ENCODE measurements at regions not wholly inside any gene's neighbourhood (a gene's known extent, or its start where the extent isn't known, plus 50 kb on each side); places are given as distances from the start of the nearest gene placed in this dataset.
"Not testable (repeated sequence)": the region's sequence is repeated elsewhere in the genome, so short reads cannot be mapped to it uniquely, and the experiment has no call there.

GRCh38 chr13:42373048-42373812 lies 101.3 kb downstream of the AKAP11 start:
- Mint-ChIP-seq H3K27me3 (ENCODE audit: low read depth) (no peaks in the 10 kb centered on the region), H3K36me3 (ENCODE audit: low read depth) (no peaks in the 10 kb centered on the region), H3K27ac (peak overlapping the region; percentile 84), H3K4me3 (peak overlapping the region; percentile 48), H3K4me1 (ENCODE audit: low read depth) (peaks cover 80% of the 10 kb centered on the region), H3K9me3 (peaks cover 5% of the 10 kb centered on the region)
- peak; percentile 76 for DNase-seq (ENCODE audit: low spot score)

DNA sequence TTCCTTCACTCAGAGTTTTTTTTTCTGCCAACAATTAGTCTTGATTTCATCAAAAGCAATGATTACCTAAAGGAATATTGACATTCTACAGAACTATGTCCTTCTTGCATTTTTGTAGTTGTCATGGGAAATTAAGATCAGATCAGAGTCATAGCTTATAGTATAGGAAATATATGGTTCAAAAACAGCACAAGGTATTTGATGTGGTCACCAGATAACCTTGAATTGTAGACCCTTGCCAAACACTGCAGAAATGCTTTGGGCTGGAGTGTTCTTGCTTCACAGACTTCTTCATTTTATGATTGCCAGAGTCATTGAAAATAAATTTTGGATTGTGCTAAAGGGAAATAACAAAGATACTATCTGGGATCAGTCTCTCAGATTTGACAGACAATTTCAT lies 103.7 kb downstream of the AKAP11 start:
- Mint-ChIP-seq H3K9me3 (peaks cover 5% of the 10 kb centered on the region), H3K4me1 (ENCODE audit: low read depth) (peaks cover 80% of the 10 kb centered on the region), H3K27me3 (ENCODE audit: low read depth) (no peaks in the 10 kb centered on the region), H3K36me3 (ENCODE audit: low read depth) (no peaks in the 10 kb centered on the region), H3K4me3 (peak overlapping the region; percentile 58), H3K27ac (peak overlapping the region; percentile 76)
- no peak for DNase-seq (ENCODE audit: low spot score)

DNA sequence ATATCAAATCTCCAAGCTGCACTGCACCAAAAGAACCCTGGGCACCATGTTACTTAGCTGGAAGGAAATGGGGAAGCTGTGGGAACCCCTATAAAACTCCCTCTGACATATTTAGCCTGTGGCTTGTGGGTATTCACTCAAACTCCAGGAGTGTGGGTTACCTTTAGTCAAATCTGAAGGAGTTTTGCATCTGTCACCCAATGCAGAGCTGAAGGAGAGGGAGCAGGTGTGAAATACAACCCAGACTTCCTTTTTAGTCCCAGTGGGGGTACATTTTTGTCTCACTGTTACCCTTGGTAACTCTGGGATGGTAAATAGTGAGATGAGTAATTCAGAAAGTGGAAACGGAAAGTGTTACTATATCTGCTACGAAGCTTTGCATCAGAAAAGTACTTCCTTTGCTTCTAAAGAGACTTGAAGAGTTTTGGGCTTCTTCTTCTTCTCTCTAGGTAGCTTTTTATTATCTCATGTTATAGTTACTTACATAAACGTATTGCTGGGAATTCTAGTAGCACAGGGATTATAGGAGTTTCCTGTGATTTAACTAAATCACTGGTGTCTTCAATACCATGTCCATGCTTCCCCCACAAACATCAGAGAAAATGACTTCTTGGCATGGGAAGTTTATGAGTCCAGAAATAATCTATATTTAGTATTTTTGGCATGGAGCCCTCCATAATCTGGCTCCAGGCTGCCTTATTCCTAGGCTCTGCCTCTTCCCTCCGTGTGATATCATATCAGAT lies 105.9 kb downstream of the AKAP11 start:
- peaks cover 4% of the 10 kb centered on the region for H3K36me3 Mint-ChIP-seq (ENCODE audit: low read depth)
- peaks cover 84% of the 10 kb centered on the region for H3K4me1 Mint-ChIP-seq (ENCODE audit: low read depth)
- H3K4me3 Mint-ChIP-seq = peak overlapping the region; percentile 54
- H3K27me3 Mint-ChIP-seq (ENCODE audit: low read depth) = no peaks in the 10 kb centered on the region
- peak overlapping the region; percentile 90 for H3K27ac Mint-ChIP-seq
- peak; percentile 80 for DNase-seq (ENCODE audit: low spot score)
- H3K9me3 Mint-ChIP-seq = peaks cover 15% of the 10 kb centered on the region

DNA sequence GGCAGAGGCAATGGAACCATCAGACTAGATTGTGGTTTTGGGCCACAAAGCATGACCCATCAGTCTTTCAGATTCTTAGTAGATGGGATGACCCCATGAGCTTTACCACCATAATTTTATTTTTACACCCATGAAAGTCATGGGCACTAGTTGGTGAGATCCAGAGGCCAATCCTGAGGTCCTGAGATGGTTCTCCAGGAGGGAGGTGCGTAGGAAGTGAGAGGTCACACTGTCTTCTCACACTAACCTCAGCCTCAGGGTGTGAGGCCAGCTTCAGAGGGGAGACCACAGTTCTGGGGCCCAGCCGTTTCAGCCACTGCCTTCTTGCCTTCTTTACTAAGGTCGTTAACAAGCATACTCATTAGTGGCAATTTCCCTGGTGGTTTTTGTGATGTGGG lies 106.4 kb downstream of the AKAP11 start:
- DNase-seq (ENCODE audit: low spot score) = no peak
- Mint-ChIP-seq H3K36me3 (ENCODE audit: low read depth) (peaks cover 4% of the 10 kb centered on the region), H3K4me1 (ENCODE audit: low read depth) (peaks cover 83% of the 10 kb centered on the region)

DNA sequence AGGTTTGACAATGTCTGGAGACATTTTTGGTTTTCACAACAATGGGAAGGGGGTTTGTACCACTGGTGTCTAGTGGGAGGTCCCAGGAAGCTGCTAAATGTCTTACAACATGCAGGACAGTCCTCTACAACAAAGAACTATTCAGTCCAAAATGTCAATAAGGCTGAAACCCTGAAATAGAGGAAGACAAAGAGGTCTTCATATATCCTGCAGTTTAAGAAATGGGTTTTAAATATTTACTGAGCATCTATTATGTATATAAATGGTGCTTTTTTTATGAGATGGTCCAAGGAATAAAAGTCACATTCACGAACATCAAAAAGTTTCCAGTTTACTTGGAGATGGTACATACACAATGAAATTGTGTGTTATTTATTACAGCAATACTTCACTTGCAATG lies 107.3 kb downstream of the AKAP11 start:
- DNase-seq (ENCODE audit: low spot score) = no peak
- Mint-ChIP-seq H3K4me1 (ENCODE audit: low read depth) (peaks cover 80% of the 10 kb centered on the region), H3K27me3 (ENCODE audit: low read depth) (no peaks in the 10 kb centered on the region), H3K4me3 (no peak overlapping the region), H3K27ac (peak overlapping the region; percentile 50), H3K36me3 (ENCODE audit: low read depth) (peaks cover 4% of the 10 kb centered on the region), H3K9me3 (peaks cover 18% of the 10 kb centered on the region)

More for the DNA sequence above, 106.4 kb downstream of the AKAP11 start:
- peak overlapping the region; percentile 54 for H3K4me3 Mint-ChIP-seq
- peak overlapping the region; percentile 90 for H3K27ac Mint-ChIP-seq
- H3K27me3 Mint-ChIP-seq (ENCODE audit: low read depth) = no peaks in the 10 kb centered on the region
- peaks cover 15% of the 10 kb centered on the region for H3K9me3 Mint-ChIP-seq

GRCh38 chr13:42380420-42381164 lies 108.6 kb downstream of the AKAP11 start:
- Mint-ChIP-seq H3K27me3 (ENCODE audit: low read depth) (no peaks in the 10 kb centered on the region), H3K36me3 (ENCODE audit: low read depth) (peaks cover 4% of the 10 kb centered on the region), H3K4me1 (ENCODE audit: low read depth) (peaks cover 69% of the 10 kb centered on the region), H3K4me3 (peak overlapping the region; percentile 55), H3K9me3 (peaks cover 18% of the 10 kb centered on the region), H3K27ac (peak overlapping the region; percentile 77)
- no peak for DNase-seq (ENCODE audit: low spot score)

- Mint-ChIP-seq H3K4me1 (ENCODE audit: low read depth) (peaks cover 64% of the 10 kb centered on the region), H3K27me3 (ENCODE audit: low read depth) (no peaks in the 10 kb centered on the region), H3K4me3 (no peak overlapping the region), H3K36me3 (ENCODE audit: low read depth) (peaks cover 4% of the 10 kb centered on the region), H3K9me3 (peaks cover 18% of the 10 kb centered on the region), H3K27ac (peak overlapping the region; percentile 5)
- no peak for DNase-seq (ENCODE audit: low spot score)
Measured at GRCh38 chr13:42381165-42381425, 109.1 kb downstream of the AKAP11 start.

- not testable (repeated sequence) for H3K36me3 Mint-ChIP-seq (ENCODE audit: low read depth); H3K27me3 Mint-ChIP-seq (ENCODE audit: low read depth); H3K27ac Mint-ChIP-seq; DNase-seq (ENCODE audit: low spot score); H3K4me3 Mint-ChIP-seq
- peaks cover 60% of the 10 kb centered on the region for H3K4me1 Mint-ChIP-seq (ENCODE audit: low read depth)
- H3K9me3 Mint-ChIP-seq = peaks cover 18% of the 10 kb centered on the region
Measured at GRCh38 chr13:42381426-42381825, 109.5 kb downstream of the AKAP11 start.

DNA sequence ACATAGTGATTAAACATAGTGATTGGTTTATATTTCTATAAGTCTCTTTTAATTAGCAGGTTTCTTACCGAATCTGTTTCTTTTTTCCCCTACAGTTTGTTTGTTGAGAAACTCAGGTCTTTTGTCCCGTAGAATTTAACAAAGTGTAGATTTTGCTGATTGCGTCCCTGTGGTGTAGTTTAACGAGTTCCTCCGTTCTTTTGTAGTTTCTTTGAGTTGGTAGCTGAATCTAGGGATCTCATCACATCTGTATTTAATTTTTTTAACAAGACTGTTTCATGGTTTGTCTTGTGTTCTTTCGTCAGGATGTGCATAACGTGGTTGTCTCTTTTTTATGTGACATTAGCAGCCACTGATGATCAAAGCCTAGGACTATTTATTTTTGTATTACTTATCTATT lies 111.1 kb downstream of the AKAP11 start:
- H3K9me3 Mint-ChIP-seq = peaks cover 13% of the 10 kb centered on the region
- H3K4me1 Mint-ChIP-seq (ENCODE audit: low read depth) = peaks cover 60% of the 10 kb centered on the region
- H3K4me3 Mint-ChIP-seq = no peak overlapping the region

GRCh38 chr13:42384265-42384664 lies 112.3 kb downstream of the AKAP11 start:
- peaks cover 54% of the 10 kb centered on the region for H3K4me1 Mint-ChIP-seq (ENCODE audit: low read depth)
- peaks cover 4% of the 10 kb centered on the region for H3K36me3 Mint-ChIP-seq (ENCODE audit: low read depth)
- H3K9me3 Mint-ChIP-seq = peaks cover 16% of the 10 kb centered on the region
- H3K4me3 Mint-ChIP-seq = no peak overlapping the region
- H3K27ac Mint-ChIP-seq = no peak overlapping the region
- DNase-seq (ENCODE audit: low spot score) = no peak
- no peaks in the 10 kb centered on the region for H3K27me3 Mint-ChIP-seq (ENCODE audit: low read depth)

More for the DNA sequence above, 111.1 kb downstream of the AKAP11 start:
- peaks cover 4% of the 10 kb centered on the region for H3K36me3 Mint-ChIP-seq (ENCODE audit: low read depth)
- DNase-seq (ENCODE audit: low spot score) = no peak
- no peaks in the 10 kb centered on the region for H3K27me3 Mint-ChIP-seq (ENCODE audit: low read depth)
- no peak overlapping the region for H3K27ac Mint-ChIP-seq

- Mint-ChIP-seq H3K4me3 (peak overlapping the region; percentile 24), H3K4me1 (ENCODE audit: low read depth) (peaks cover 53% of the 10 kb centered on the region), H3K27me3 (ENCODE audit: low read depth) (no peaks in the 10 kb centered on the region), H3K27ac (peak overlapping the region; percentile 61), H3K9me3 (peaks cover 11% of the 10 kb centered on the region), H3K36me3 (ENCODE audit: low read depth) (peaks cover 4% of the 10 kb centered on the region)
- DNase-seq (ENCODE audit: low spot score) = no peak
Measured at GRCh38 chr13:42388326-42388725, 116.4 kb downstream of the AKAP11 start.

- Mint-ChIP-seq H3K9me3 (peaks cover 10% of the 10 kb centered on the region), H3K4me3 (no peak overlapping the region), H3K4me1 (ENCODE audit: low read depth) (peaks cover 57% of the 10 kb centered on the region), H3K27me3 (ENCODE audit: low read depth) (no peaks in the 10 kb centered on the region), H3K36me3 (ENCODE audit: low read depth) (peaks cover 4% of the 10 kb centered on the region), H3K27ac (no peak overlapping the region)
- no peak for DNase-seq (ENCODE audit: low spot score)
Measured at GRCh38 chr13:42389041-42389440, 117.1 kb downstream of the AKAP11 start.

- Mint-ChIP-seq H3K9me3 (peaks cover 7% of the 10 kb centered on the region), H3K4me3 (peak overlapping the region; percentile 89), H3K27me3 (ENCODE audit: low read depth) (no peaks in the 10 kb centered on the region), H3K36me3 (ENCODE audit: low read depth) (peaks cover 9% of the 10 kb centered on the region), H3K27ac (peak overlapping the region; percentile 99), H3K4me1 (ENCODE audit: low read depth) (peaks cover 74% of the 10 kb centered on the region)
- no peak for DNase-seq (ENCODE audit: low spot score)
Measured at GRCh38 chr13:42392180-42392579, 120.2 kb downstream of the AKAP11 start.
